Smooth muscle cell (in vitro differentiated cells): ENCODE measurements at regions not wholly inside any gene's neighbourhood (a gene's known extent, or its start where the extent isn't known, plus 50 kb on each side); places are given as distances from the start of the nearest gene placed in this dataset.

Experiments
- DNase-seq: peaks from one replicate; lab custom pipeline; 2025; ENCODE audit not compliant: unreplicated experiment; lab: John Stamatoyannopoulos, UW
- H2AFZ ChIP-seq: fragments of 200-600 bp; sonication (generic); 2 replicates; pipeline ENCODE4 v1.6.0; 2016; ENCODE audit warnings: antibody characterized with exemption, low read depth, mild to moderate bottlenecking
- H3F3A ChIP-seq: fragments of 200-600 bp; sonication (generic); 2 replicates; pipeline ENCODE4 v1.6.0; 2017; ENCODE audit warnings: antibody characterized with exemption, low read depth
- H3K27ac ChIP-seq: fragments of 200-600 bp; sonication (generic); 2 replicates; pipeline ENCODE4 v1.5.1; 2016; ENCODE audit warnings: low read depth, mild to moderate bottlenecking
- H3K27me3 ChIP-seq: fragments of 200-600 bp; sonication (generic); 2 replicates; pipeline ENCODE4 v1.6.1; 2016; ENCODE audit warnings: low read depth, mild to moderate bottlenecking
- H3K36me3 ChIP-seq: fragments of 200-600 bp; sonication (generic); 2 replicates; pipeline ENCODE4 v1.5.1; 2016; ENCODE audit warnings: low read depth
- H3K4me1 ChIP-seq: fragments of 200-600 bp; sonication (generic); 2 replicates; pipeline ENCODE4 v1.5.1; 2016; ENCODE audit warnings: low read depth
- H3K4me2 ChIP-seq: fragments of 200-600 bp; sonication (generic); 2 replicates; pipeline ENCODE4 v1.6.0; 2016; ENCODE audit warnings: mild to moderate bottlenecking
- H3K4me3 ChIP-seq: fragments of 200-600 bp; sonication (generic); 2 replicates; pipeline ENCODE4 v1.5.1; 2016; ENCODE audit warnings: mild to moderate bottlenecking
- H3K79me2 ChIP-seq: fragments of 200-600 bp; sonication (generic); 2 replicates; pipeline ENCODE4 v1.6.0; 2016; ENCODE audit warnings: low read depth, mild to moderate bottlenecking
- H3K9ac ChIP-seq: fragments of 200-600 bp; sonication (generic); 2 replicates; pipeline ENCODE4 v1.6.0; 2016; ENCODE audit warnings: low read depth
- H3K9me3 ChIP-seq: fragments of 200-600 bp; sonication (generic); replicated peaks from 2 replicates; pipeline ENCODE4 v1.5.1; 2016; ENCODE audit warnings: low read depth
- H4K20me1 ChIP-seq: fragments of 200-600 bp; sonication (generic); 2 replicates; pipeline ENCODE4 v1.6.0; 2016; ENCODE audit warnings: low read depth
- CTCF ChIP-seq: fragments of 200-600 bp; sonication (generic); IDR thresholded peaks from 2 replicates; pipeline ENCODE4 v1.5.1; 2017; ENCODE audit warnings: borderline replicate concordance, mild to moderate bottlenecking, antibody characterized with exemption; ENCODE audit not compliant: insufficient read depth, poor library complexity, severe bottlenecking
- WGBS: methylation state at CpG from one replicate; pipeline ENCODE4 v1.1.7; 2016; ENCODE audit warnings: low lambda C conversion rate; 5-methylcytosine and 5-hydroxymethylcytosine counted together

- 89% methylated on average over 3 of the region's 3 CpGs for WGBS
- peak overlapping the region; percentile 67 for H2AFZ ChIP-seq
- H3K27ac ChIP-seq = no peak overlapping the region
- no peaks in the 10 kb centered on the region for H3K27me3 ChIP-seq
- peaks cover 3% of the 10 kb centered on the region for H3K4me1 ChIP-seq
- TF ChIP-seq CTCF = no peak
- no peak overlapping the region for H3K9ac ChIP-seq
- no peaks in the 10 kb centered on the region for H3K36me3 ChIP-seq
- H3K4me3 ChIP-seq = no peak overlapping the region
- H3K4me2 ChIP-seq = peak overlapping the region; percentile 70
- H3K79me2 ChIP-seq = no peaks in the 10 kb centered on the region
- no peak for DNase-seq
- H3K9me3 ChIP-seq = no peaks in the 10 kb centered on the region
- H3F3A ChIP-seq = no peaks in the 10 kb centered on the region
- H4K20me1 ChIP-seq = no peaks in the 10 kb centered on the region
Observed at GRCh38 chr6:26300043-26300331, 65.0 kb upstream of the BTN3A2 start.

GRCh38 chr6:26300359-26300758, 64.6 kb upstream of the BTN3A2 start:
- Histone ChIP-seq H3K27me3 (no peaks in the 10 kb centered on the region), H3K79me2 (no peaks in the 10 kb centered on the region), H3K36me3 (no peaks in the 10 kb centered on the region), H3F3A (no peaks in the 10 kb centered on the region), H3K4me2 (no peak overlapping the region), H2AFZ (no peak overlapping the region), H3K4me1 (peaks cover 3% of the 10 kb centered on the region), H3K27ac (no peak overlapping the region), H4K20me1 (no peaks in the 10 kb centered on the region), H3K9me3 (no peaks in the 10 kb centered on the region), H3K4me3 (no peak overlapping the region), H3K9ac (no peak overlapping the region)
- no peak for TF ChIP-seq CTCF
- DNase-seq = no peak

GRCh38 chr6:26300828-26301227, 64.2 kb upstream of the BTN3A2 start:
- no peaks in the 10 kb centered on the region for H3K36me3 ChIP-seq

GRCh38 chr6:26301638-26302037, 63.4 kb upstream of the BTN3A2 start:
- Histone ChIP-seq H3K36me3 (no peaks in the 10 kb centered on the region), H3K4me1 (peaks cover 3% of the 10 kb centered on the region), H3K27me3 (no peaks in the 10 kb centered on the region), H3K27ac (no peak overlapping the region), H3K9me3 (no peaks in the 10 kb centered on the region), H2AFZ (no peak overlapping the region), H3F3A (no peaks in the 10 kb centered on the region), H3K4me2 (no peak overlapping the region), H4K20me1 (no peaks in the 10 kb centered on the region), H3K4me3 (no peak overlapping the region), H3K79me2 (no peaks in the 10 kb centered on the region), H3K9ac (no peak overlapping the region)
- TF ChIP-seq CTCF = no peak
- no peak for DNase-seq

More at GRCh38 chr6:26300828-26301227, 64.2 kb upstream of the BTN3A2 start:
- Histone ChIP-seq H3K4me2 (no peak overlapping the region), H4K20me1 (no peaks in the 10 kb centered on the region), H3F3A (no peaks in the 10 kb centered on the region), H3K4me1 (peaks cover 3% of the 10 kb centered on the region), H3K9me3 (no peaks in the 10 kb centered on the region), H3K4me3 (no peak overlapping the region), H3K27me3 (no peaks in the 10 kb centered on the region), H3K27ac (no peak overlapping the region), H3K79me2 (no peaks in the 10 kb centered on the region), H3K9ac (no peak overlapping the region), H2AFZ (no peak overlapping the region)
- TF ChIP-seq CTCF = no peak
- no peak for DNase-seq
